ENCODE measurements at regions not wholly inside any gene's neighbourhood (a gene's known extent, or its start where the extent isn't known, plus 50 kb on each side); places are given as distances from the start of the nearest gene placed in this dataset.

- Histone ChIP-seq H3K36me3 (no peaks in the 10 kb centered on the region), H3K4me3 (no peak overlapping the region), H3K9me3 (ENCODE audit: low read depth) (no peaks in the 10 kb centered on the region), H3K27me3 (peaks cover 38% of the 10 kb centered on the region), H3K27ac (no peak overlapping the region), H3K4me1 (ENCODE audit: low read depth) (no peaks in the 10 kb centered on the region)
- TF ChIP-seq, protein P1, sequence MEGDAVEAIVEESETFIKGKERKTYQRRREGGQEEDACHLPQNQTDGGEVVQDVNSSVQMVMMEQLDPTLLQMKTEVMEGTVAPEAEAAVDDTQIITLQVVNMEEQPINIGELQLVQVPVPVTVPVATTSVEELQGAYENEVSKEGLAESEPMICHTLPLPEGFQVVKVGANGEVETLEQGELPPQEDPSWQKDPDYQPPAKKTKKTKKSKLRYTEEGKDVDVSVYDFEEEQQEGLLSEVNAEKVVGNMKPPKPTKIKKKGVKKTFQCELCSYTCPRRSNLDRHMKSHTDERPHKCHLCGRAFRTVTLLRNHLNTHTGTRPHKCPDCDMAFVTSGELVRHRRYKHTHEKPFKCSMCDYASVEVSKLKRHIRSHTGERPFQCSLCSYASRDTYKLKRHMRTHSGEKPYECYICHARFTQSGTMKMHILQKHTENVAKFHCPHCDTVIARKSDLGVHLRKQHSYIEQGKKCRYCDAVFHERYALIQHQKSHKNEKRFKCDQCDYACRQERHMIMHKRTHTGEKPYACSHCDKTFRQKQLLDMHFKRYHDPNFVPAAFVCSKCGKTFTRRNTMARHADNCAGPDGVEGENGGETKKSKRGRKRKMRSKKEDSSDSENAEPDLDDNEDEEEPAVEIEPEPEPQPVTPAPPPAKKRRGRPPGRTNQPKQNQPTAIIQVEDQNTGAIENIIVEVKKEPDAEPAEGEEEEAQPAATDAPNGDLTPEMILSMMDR (IDR thresholded peaks at IDR 0.05; ENCODE audit: low read depth, low read length), result no peak
- no peak for DNase-seq (ENCODE audit: low read depth in 1 of 2, low spot score in 1 of 2)
Observed at GRCh38 chr4:41480896-41481311, 57.1 kb upstream of the LIMCH1 start.

DNA sequence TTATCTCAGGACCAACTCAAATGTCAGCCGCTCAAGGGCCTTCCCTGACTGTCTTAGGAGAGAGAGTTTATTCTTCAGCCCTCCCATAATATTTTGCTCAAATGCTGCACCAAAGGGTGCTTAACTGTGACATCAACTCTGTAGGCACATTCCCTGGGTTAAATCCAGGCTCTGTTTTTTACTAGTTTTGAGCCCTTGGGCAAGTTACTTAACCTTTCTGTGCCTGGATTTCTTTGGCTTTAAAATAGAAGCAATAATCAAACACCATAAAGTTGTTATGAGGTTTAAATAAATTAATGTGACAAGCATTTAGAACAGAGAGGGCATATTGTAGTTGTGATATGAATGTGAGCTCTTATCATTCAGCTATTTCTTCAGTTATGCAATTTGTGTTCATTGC, 54.2 kb upstream of the LIMCH1 start:
- H3K27ac ChIP-seq, result no peak overlapping the region
- no peaks in the 10 kb centered on the region for H3K36me3 ChIP-seq
- no peak for DNase-seq (ENCODE audit: low read depth in 1 of 2, low spot score in 1 of 2)
- peaks cover 20% of the 10 kb centered on the region for H3K27me3 ChIP-seq
- H3K4me1 ChIP-seq (ENCODE audit: low read depth), result no peaks in the 10 kb centered on the region
- H3K4me3 ChIP-seq, result no peak overlapping the region
- TF ChIP-seq, protein P1 (IDR thresholded peaks at IDR 0.05; ENCODE audit: low read depth, low read length), result no peak
- no peaks in the 10 kb centered on the region for H3K9me3 ChIP-seq (ENCODE audit: low read depth)

DNA sequence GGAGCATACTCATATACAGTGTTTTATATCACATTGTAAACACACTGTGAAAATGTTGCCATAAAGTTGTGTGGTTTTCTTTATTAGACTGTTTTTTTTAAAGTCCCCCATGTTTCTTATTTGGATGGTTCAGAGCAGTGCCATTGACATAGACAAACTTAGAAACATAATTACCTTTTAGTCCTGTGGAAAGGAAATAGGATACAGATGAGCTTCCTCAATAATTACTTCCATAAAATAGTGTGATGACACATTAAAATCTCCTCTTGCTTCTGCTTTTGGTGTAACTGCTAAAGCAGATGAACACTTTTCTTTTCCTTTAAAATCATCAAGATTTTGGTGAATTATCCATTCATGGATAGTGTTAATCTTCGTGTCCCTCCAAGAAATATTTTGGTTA, 52.9 kb upstream of the LIMCH1 start:
- Histone ChIP-seq H3K4me3 (no peak overlapping the region), H3K4me1 (ENCODE audit: low read depth) (no peaks in the 10 kb centered on the region), H3K36me3 (no peaks in the 10 kb centered on the region), H3K9me3 (ENCODE audit: low read depth) (no peaks in the 10 kb centered on the region), H3K27ac (no peak overlapping the region), H3K27me3 (peaks cover 20% of the 10 kb centered on the region)
- no peak for DNase-seq (ENCODE audit: low read depth in 1 of 2, low spot score in 1 of 2)
- TF ChIP-seq, protein P1 (IDR thresholded peaks at IDR 0.05; ENCODE audit: low read depth, low read length), result no peak

DNA sequence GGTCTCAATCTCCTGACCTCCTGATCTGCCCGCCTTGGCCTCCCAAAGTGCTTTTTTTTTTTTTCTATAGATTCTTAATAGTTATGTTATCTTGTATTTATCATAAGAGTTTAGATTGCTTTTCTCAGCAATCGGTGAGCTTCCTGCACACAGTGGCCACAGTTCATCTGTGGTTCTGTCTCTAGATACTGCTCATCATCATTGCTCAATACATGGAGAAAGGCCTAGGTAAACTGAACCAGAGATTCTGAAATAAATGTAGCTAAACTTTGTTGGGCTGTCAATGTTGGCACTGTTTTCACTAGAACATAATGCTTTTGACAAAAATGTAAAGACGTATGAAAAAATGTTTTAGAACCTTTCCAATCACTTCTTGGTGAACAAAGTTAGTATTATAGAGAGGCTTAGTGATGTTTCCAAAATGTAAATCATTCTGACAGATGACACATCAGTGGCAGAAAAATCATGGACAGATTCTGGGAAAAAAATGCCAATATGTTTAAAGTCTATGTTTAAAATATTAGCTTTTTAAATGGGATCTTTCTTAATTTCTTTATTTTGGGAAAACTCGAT, 50.0 kb upstream of the LIMCH1 start:
- no peaks in the 10 kb centered on the region for H3K9me3 ChIP-seq (ENCODE audit: low read depth)
- H3K36me3 ChIP-seq, result no peaks in the 10 kb centered on the region
- H3K4me1 ChIP-seq (ENCODE audit: low read depth), result no peaks in the 10 kb centered on the region
- TF ChIP-seq, protein P1 (IDR thresholded peaks at IDR 0.05; ENCODE audit: low read depth, low read length), result no peak
- DNase-seq (ENCODE audit: low read depth in 1 of 2, low spot score in 1 of 2), result no peak
- H3K4me3 ChIP-seq, result no peak overlapping the region
- H3K27ac ChIP-seq, result no peak overlapping the region
- H3K27me3 ChIP-seq, result peaks cover 16% of the 10 kb centered on the region

Data from cardiac muscle cell (in vitro differentiated cells and primary cell).